Loucy (cell line): ENCODE measurements at regions not wholly inside any gene's neighbourhood (a gene's known extent, or its start where the extent isn't known, plus 50 kb on each side); places are given as distances from the start of the nearest gene placed in this dataset.

Source experiments
- CTCF ChIP-seq: fragments of 200-600 bp; sonication (generic); conservative IDR thresholded peaks from 2 replicates; pipeline ENCODE4 v1.5.1; 2014; ENCODE audit warnings: mild to moderate bottlenecking, antibody characterized with exemption, low read length
- EZH2phosphoT487 ChIP-seq: fragments of 200-600 bp; IDR thresholded peaks from 2 replicates; pipeline ENCODE4 v1.6.1; 2018; ENCODE audit warnings: antibody characterized with exemption, mild to moderate bottlenecking, moderate library complexity, borderline replicate concordance

GRCh38 chr2:144671695-144672455, 152.0 kb upstream of the ZEB2 start:
- TF ChIP-seq CTCF, result no peak
- TF ChIP-seq EZH2phosphoT487, result no peak
